HG02870 (cell line): ENCODE measurements at regions not wholly inside any gene's neighbourhood (a gene's known extent, or its start where the extent isn't known, plus 50 kb on each side); places are given as distances from the start of the nearest gene placed in this dataset.
"Not testable (repeated sequence)": the region's sequence is repeated elsewhere in the genome, so short reads cannot be mapped to it uniquely, and the experiment has no call there.

Experiments
- ATAC-seq: cut with Tn5 transposase; IDR thresholded peaks from one replicate; pipeline ENCODE4 v1.9.1; 2021; ENCODE audit warnings: mild to moderate bottlenecking, moderate library complexity; ENCODE audit not compliant: unreplicated experiment

GRCh38 chr9:29588361-29588760 lies 2015.1 kb upstream of the C9orf72 start:
- ATAC-seq: no peak

DNA sequence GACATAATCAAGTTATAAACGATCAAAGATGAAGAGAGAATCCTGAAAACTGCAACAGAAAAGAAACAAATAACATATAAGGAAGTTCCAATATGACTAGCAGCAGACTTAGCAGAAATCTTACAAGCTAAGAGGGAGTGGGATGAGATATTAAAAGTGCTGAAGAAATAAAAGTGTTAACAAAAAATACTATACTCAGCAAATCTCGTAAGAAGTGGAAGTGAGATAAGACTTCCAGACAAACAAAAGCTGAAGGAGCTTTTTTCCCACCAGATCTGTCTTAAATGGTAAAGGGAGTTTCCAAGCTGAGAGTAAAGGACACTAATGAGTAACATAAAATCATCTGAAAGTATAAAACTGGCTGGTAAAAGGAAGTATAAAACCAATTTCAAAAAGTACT lies 2036.0 kb upstream of the C9orf72 start:
- no peak for ATAC-seq

DNA sequence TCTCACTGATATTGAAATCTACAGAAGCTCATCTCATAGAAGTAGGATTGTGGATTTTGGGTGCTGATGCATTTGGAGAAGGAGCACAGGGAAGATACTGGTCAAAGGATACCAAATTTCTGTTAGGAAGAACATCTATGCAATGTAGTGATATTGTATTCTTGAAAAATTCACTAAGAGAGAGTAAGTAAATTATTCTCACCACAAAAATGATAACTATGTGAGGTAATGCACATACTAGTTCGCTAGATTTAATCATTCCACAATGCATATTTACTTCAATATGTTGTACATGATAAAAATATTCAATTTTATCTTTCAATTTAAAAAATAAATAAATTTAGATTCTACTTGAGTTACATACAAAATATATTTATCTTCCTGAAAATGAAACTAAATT lies 2040.5 kb upstream of the C9orf72 start:
- ATAC-seq: no peak

DNA sequence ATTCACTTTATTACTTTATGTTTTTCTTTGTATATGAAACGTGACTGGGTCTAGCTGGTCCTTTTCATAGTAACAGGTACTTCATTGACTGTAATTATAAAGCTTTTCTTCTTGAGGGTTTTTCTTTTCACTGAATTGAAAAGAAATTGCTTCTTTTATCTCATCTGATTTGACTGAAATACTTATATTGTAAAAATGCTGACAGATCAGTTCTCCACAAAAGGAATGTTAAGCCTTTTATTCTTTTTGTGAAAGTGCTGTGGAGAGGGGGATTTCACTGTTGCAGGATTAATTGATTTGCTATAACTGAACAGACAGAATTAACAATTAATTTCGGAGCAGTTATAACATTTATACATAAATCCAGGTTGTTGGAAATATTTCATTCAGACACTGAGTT lies 2043.6 kb upstream of the C9orf72 start:
- no peak for ATAC-seq

DNA sequence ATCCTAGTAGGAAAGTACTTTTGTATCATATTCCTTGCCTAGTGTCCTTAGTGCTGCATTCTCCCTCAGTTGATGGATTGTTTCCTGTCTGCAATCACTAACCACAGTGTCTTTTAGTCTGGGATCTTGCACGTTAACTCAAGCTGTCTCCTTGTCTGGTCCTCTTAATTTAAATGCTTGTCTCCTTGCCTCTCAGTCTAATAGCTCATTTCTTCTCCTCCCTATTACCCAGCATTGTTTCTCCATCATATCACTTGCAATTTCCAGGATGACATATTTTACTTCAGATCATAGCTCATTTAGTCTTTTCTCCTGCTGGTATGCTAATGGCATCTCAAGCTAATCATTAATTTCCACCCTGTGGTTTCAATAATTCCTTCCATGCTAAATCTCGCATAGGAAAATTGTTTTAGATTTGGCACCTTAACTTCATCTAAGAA lies 2052.0 kb upstream of the C9orf72 start:
- ATAC-seq: no peak

- ATAC-seq: no peak
Measured at GRCh38 chr9:29625931-29626330, 2052.7 kb upstream of the C9orf72 start.

- not testable (repeated sequence) for ATAC-seq
Measured at GRCh38 chr9:29628856-29629255, 2055.6 kb upstream of the C9orf72 start.

DNA sequence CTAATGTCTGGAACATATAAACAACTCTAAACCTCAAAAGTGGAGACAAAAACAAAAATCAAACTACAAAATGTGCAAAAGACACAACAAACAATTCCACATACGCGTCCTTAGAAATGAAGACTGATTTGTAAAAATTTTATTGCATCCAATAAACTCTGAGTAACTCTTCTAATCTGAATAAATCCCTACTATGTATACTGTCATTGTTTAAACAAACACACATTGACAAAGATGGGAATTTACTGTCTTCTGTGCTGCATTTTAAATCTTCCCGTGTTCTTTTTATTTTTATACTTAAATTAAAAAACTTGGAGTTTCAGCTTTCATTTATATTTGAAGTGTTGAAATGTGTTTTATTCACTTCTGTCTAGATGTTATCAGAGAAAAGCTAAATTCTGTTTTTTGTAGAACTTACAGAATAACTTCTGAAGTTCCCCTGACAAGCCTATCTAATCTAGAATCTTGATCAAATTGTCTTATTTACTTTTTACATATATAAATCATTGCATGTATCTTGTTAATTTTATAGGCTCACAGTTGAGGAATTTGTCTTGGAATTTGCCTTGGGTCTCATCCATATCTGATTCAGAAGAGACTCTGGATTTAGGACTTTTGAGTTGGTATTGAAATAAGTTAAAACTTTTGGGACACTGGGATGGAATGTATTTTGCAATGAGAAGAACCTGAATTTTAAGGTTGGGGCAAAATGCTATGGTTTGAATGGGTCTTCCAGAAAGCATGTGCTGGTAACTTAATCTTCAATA lies 2064.4 kb upstream of the C9orf72 start:
- no peak for ATAC-seq

DNA sequence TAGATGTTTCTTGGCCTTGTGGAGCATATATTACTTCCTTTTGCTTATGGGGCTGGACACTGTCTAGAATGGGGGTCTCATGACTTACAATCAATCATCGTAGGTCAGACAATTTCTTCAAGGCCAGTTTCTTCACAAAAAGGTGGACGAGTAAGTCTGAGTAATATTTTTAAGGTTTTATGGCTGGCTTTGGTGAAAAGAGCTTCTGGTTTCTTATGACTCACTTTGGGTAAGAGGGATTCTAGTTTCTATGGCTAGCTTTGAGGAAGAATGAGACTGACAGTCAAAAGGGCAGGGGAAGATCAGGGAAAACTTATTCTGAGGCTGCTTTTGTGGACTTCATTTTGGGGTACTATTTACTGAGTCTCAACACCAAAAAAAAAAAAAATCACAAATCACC lies 2067.2 kb upstream of the C9orf72 start:
- ATAC-seq: no peak

DNA sequence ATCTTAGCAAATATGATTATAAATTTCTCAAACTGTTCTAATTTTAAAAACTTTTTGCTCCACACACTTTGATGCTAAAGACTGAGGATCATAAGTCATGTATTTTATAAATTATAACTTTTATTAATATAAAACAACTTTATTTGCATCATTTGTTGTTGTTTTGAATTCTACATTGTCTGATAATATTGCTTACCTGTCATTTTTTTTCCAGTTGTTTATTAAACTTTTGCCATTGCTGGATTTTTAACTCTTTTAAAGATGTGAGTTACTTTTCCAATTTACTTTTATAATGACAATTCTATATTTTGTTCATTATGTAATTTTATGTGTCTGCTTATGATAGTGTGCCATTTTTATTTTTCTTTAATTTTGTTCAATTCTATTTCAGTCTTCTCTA lies 2071.2 kb upstream of the C9orf72 start:
- no peak for ATAC-seq

DNA sequence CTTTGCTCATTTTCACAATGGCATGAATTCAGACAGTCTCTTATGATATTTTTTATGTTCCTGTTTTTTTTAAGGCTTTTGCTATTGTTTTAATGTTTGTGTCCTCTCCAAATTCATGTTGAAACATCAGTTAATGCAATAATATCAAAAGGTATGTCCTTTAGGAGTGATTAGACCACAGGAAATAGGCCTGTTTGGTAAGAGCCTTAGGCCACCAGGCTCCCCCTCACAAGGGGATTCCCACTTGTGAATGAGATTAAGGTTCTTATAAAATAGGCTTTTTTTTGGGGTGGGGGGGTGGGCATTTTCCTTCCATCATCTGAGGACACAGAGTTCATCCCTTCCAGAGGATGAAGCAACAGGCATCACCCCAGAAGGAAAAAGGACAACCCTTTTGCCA lies 2074.2 kb upstream of the C9orf72 start:
- ATAC-seq: no peak

- ATAC-seq: no peak
Measured at GRCh38 chr9:29648132-29648531, 2074.9 kb upstream of the C9orf72 start.

GRCh38 chr9:29648601-29649000 lies 2075.3 kb upstream of the C9orf72 start:
- no peak for ATAC-seq

- no peak for ATAC-seq
Measured at GRCh38 chr9:29656641-29657406, 2083.5 kb upstream of the C9orf72 start.

DNA sequence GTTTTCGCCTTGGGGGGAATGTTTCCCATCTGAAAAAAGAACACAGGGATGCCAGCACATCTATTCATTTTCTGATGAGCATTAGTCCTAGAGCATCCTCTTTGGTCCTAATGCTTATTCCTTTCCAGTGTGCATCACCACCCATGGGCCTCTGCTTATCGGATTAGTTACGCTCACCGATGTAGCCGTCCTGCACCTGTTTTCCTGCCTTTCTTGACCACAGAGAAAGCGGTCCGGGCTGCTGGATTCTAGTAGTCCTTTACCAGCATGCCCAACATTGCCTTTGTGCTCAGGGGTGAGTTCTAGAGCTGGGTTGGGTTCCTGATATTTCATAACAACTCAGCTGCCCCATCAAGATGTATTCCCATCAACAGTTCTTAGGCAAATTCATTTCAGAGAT lies 2084.5 kb upstream of the C9orf72 start:
- no peak for ATAC-seq

DNA sequence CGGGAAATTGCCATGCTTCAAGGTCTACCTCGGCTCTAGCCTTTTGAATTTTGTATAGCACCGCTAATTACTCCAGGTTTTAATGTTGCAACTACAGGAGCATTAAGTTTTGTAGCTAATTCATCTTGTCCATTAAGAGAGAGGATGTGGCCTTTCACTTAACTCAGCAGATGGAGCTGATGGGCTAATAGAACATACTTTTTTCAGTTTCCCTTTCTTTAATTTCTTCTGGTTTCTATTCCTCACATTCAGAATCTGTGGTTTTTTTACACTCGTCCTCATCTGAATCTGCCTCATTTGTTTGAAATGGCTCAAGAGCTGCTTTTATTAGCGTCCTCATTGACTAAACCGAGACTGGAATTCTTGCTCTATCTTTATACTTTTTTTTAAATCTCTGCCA lies 2085.7 kb upstream of the C9orf72 start:
- no peak for ATAC-seq

- ATAC-seq: no peak
Measured at GRCh38 chr9:29659736-29660135, 2086.5 kb upstream of the C9orf72 start.

DNA sequence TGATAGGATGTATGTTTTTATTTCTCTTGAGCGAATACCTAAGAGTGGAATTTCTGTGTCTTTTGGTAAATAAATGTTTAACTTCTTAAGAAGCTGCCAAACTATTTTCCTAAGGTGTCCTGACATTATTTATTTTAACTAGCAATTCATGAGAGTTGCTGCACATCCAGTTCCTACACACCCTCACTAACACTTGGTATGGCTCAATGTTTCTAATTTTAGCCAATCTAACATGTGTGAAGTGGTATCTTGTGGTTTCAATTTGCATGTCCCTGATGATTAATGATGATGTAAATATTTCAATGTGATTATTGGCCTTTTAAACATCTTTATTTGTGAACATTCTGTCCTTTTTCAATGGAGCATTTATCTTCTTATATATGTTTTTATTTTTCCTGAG lies 2095.5 kb upstream of the C9orf72 start:
- ATAC-seq: no peak

DNA sequence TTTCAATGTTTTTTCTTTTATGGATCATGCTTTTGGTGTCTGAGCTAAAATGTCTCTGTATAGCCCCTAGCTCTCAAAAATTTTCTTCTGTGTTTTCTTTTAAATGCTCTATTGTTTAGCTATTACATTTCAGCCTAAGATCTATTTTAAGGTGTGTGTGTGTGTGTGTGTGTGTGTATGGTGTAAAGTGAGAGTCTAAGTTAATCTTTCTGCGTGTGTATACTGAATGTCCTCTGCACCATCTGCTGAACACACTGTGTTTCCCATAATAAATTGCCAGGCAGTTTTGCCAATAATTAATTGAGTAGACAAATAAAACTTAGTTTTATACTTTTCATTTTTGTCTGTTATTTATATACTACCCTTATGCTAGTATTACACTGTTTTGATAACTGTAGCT lies 2096.3 kb upstream of the C9orf72 start:
- ATAC-seq: no peak

DNA sequence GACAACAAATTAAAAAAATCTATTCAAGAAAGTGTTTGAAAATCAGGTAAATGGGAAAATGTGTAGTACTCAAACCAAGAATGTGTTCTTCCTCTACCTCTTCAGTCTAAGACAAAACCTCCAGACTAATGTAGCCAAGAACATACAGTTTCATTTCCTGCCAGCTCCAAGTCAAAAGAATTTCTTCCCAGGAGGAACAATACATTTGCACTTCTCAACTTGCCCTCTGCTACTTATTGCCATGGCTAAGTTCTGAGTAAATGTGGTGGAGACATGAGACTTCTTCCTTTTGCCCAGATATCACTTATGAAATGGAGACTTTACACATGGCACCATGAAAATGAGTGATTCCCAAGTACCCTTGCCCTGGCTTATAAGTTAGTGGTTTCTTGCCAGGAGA lies 2112.2 kb upstream of the C9orf72 start:
- ATAC-seq: no peak

DNA sequence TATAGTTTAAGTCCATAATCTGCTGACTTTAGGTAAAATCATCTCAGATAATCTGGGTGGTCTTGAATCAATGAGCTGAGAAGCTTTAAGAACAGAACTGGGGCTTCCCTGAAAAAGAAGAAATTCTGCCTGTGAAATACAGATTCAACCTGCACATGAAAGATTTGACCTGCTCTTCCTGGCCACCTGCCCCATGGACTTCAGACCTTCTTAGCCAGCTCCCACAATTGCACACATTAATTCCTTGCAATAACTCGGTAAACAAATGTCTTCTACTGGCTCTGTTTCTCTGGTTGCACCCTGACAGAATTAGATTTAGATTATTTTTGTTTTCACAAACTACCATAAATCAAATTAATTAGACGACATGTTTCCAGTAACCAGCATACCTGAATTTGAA lies 2117.9 kb upstream of the C9orf72 start:
- ATAC-seq: no peak

DNA sequence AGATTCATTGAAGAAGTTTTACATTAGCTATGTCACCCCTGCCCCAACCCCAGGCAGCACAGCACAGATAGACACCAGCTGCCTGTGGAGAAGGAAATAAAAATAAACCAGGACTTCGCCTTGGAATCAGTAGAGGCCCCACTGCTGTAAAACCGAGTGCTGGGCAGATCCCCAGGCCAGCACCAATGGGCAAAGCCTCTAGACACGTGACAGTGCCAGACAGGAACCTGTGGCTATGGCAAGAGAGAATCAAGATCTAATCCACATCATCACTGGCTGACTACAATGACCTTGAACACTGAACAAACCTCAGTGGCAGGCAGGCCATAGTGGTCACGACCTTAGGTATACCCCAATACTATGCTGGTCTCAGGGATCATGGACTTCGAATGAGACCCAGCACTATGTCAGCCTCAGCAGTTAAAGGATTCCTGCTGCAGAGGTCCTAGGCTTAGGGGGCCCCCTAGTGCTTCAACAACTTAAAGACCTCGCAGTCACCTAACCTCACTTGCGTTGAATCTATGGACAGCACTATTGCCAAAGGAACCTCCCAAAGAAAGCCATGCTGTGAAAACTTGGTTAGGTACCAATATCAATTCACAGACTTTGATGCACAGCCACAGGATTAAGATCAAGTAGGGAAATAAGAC lies 2118.6 kb upstream of the C9orf72 start:
- ATAC-seq: no peak
